ENCODE measurements at regions not wholly inside any gene's neighbourhood (a gene's known extent, or its start where the extent isn't known, plus 50 kb on each side); places are given as distances from the start of the nearest gene placed in this dataset.

DNA sequence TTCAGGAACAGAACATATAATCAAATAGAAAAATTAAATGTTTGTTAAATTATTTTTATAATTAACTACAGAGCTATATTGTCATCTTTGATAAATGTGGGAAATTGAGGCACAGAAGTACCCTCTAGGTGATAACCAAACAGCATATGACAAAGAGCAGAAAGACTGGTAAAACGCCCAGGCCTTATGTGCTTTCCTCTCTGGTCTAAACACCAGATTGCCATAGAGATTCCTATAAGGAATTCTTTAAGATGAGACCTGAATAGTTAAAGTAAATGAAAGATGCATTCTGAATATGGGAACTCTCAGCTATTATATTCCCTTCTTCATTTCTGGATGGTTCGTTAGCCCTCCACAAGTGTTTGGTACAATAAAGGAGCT, 140.0 kb upstream of the SOX5 start:
- TF ChIP-seq EZH2 (IDR thresholded peaks at IDR 0.05; ENCODE audit: insufficient read depth, low read length): no peak
- TF ChIP-seq, protein P1, sequence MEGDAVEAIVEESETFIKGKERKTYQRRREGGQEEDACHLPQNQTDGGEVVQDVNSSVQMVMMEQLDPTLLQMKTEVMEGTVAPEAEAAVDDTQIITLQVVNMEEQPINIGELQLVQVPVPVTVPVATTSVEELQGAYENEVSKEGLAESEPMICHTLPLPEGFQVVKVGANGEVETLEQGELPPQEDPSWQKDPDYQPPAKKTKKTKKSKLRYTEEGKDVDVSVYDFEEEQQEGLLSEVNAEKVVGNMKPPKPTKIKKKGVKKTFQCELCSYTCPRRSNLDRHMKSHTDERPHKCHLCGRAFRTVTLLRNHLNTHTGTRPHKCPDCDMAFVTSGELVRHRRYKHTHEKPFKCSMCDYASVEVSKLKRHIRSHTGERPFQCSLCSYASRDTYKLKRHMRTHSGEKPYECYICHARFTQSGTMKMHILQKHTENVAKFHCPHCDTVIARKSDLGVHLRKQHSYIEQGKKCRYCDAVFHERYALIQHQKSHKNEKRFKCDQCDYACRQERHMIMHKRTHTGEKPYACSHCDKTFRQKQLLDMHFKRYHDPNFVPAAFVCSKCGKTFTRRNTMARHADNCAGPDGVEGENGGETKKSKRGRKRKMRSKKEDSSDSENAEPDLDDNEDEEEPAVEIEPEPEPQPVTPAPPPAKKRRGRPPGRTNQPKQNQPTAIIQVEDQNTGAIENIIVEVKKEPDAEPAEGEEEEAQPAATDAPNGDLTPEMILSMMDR (IDR thresholded peaks at IDR 0.05; ENCODE audit: insufficient read depth, low read depth, low read length): no peak
- DNase-seq (ENCODE audit: low read depth) (no peak), FAIRE-seq (no peak)

DNA sequence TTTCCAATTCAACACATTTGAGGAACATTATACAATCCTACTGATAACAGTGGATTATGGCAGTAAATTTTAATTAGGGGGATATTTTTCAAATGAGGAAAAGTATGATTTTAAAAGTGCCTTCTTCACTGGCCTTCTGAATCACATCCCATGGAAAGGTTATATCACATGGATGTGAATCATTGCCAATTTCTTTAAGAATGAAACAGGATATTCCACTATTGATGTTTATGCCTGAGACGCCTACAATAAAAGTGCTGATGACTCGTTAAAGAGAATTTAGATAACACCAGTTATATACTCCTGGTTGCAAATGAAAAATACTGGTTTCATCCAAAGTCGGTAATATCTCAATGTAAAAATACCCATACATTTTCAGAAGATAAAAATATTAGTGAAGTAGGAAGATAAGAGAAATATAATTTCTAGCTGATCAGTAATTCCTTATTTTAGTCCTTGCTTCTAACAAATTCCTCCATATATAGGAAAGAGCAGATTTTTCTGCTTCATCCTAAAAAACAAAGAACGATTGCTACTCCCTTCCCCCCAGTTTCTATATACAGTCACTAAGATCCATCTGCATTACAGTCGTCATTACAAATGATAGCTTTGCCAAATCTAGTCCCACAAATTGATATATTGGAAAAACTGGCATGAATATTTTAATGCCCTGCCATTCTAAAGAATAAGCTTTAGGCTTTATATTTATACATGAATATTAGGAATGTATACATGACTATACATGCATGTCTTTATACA, 139.5 kb upstream of the SOX5 start:
- FAIRE-seq: no peak

More for the DNA sequence above, 140.0 kb upstream of the SOX5 start:
- Histone ChIP-seq H4K20me1 (ENCODE audit: insufficient read depth, low read length) (no peaks in the 10 kb centered on the region), H3K27ac (ENCODE audit: low read depth, low read length) (no peak overlapping the region), H3K9ac (ENCODE audit: low read length) (no peak overlapping the region), H3K36me3 (ENCODE audit: insufficient read depth, low read length) (no peaks in the 10 kb centered on the region), H3K9me3 (ENCODE audit: insufficient read depth, low read depth, low read length) (no peaks in the 10 kb centered on the region), H3K4me1 (ENCODE audit: insufficient read depth, low read length) (no peaks in the 10 kb centered on the region), H2AFZ (ENCODE audit: low read depth, low read length) (no peak overlapping the region), H3K4me3 (ENCODE audit: insufficient read depth, low read depth, low read length) (no peak overlapping the region), H3K79me2 (ENCODE audit: insufficient read depth, low read length) (no peaks in the 10 kb centered on the region), H3K4me2 (ENCODE audit: low read length) (no peak overlapping the region), H3K27me3 (ENCODE audit: insufficient read depth, low read length) (no peaks in the 10 kb centered on the region)
- H3K4me1 Mint-ChIP-seq (ENCODE audit: low read depth, unreplicated experiment): no peaks in the 10 kb centered on the region
- no peak overlapping the region for H3K27ac Mint-ChIP-seq (ENCODE audit: unreplicated experiment)
- H3K27me3 Mint-ChIP-seq (ENCODE audit: low read depth, unreplicated experiment): no peaks in the 10 kb centered on the region
- no peaks in the 10 kb centered on the region for H3K9me3 Mint-ChIP-seq (ENCODE audit: unreplicated experiment)
- no peaks in the 10 kb centered on the region for H3K36me3 Mint-ChIP-seq (ENCODE audit: low read depth, unreplicated experiment)
- H3K4me3 Mint-ChIP-seq (ENCODE audit: unreplicated experiment): no peak overlapping the region

DNA sequence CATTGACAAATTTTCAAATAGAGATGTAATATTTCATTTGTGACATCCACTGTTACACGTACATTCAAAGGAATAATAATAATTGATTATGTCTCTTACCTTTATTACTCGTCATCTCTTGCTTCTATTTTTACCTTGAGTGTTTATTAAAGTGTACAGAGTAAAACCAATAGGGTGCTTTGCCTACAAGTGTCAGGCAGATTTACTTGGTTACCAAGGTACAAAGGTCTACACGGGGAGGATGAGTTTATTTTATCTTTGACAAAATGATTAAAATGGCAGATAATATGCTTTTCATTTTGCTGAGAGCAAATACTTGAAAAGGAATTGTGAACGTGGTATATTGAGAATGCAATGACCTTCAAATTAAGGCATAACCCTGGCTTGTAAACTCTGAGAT, 137.8 kb upstream of the SOX5 start:
- no peaks in the 10 kb centered on the region for H3K9me3 ChIP-seq (ENCODE audit: insufficient read depth, low read depth, low read length)
- no peak overlapping the region for H2AFZ ChIP-seq (ENCODE audit: low read depth, low read length)
- no peaks in the 10 kb centered on the region for H4K20me1 ChIP-seq (ENCODE audit: insufficient read depth, low read length)
- H3K4me3 ChIP-seq (ENCODE audit: insufficient read depth, low read depth, low read length): no peak overlapping the region
- Mint-ChIP-seq H3K9me3 (ENCODE audit: unreplicated experiment) (no peaks in the 10 kb centered on the region), H3K27me3 (ENCODE audit: low read depth, unreplicated experiment) (no peaks in the 10 kb centered on the region), H3K36me3 (ENCODE audit: low read depth, unreplicated experiment) (no peaks in the 10 kb centered on the region), H3K4me3 (ENCODE audit: unreplicated experiment) (no peak overlapping the region), H3K4me1 (ENCODE audit: low read depth, unreplicated experiment) (no peaks in the 10 kb centered on the region), H3K27ac (ENCODE audit: unreplicated experiment) (no peak overlapping the region)
- FAIRE-seq: no peak
- H3K4me2 ChIP-seq (ENCODE audit: low read length): no peak overlapping the region
- H3K4me1 ChIP-seq (ENCODE audit: insufficient read depth, low read length): no peaks in the 10 kb centered on the region
- H3K36me3 ChIP-seq (ENCODE audit: insufficient read depth, low read length): no peaks in the 10 kb centered on the region
- H3K27me3 ChIP-seq (ENCODE audit: insufficient read depth, low read length): no peaks in the 10 kb centered on the region
- no peak overlapping the region for H3K27ac ChIP-seq (ENCODE audit: low read depth, low read length)
- no peaks in the 10 kb centered on the region for H3K79me2 ChIP-seq (ENCODE audit: insufficient read depth, low read length)
- DNase-seq (ENCODE audit: low read depth): no peak
- no peak overlapping the region for H3K9ac ChIP-seq (ENCODE audit: low read length)
- TF ChIP-seq, protein P1 (IDR thresholded peaks at IDR 0.05; ENCODE audit: insufficient read depth, low read depth, low read length): no peak
- TF ChIP-seq EZH2 (IDR thresholded peaks at IDR 0.05; ENCODE audit: insufficient read depth, low read length): no peak

More for the DNA sequence above, 139.5 kb upstream of the SOX5 start:
- TF ChIP-seq, protein P1 (IDR thresholded peaks at IDR 0.05; ENCODE audit: insufficient read depth, low read depth, low read length): no peak
- Histone ChIP-seq H3K9ac (ENCODE audit: low read length) (no peak overlapping the region), H3K4me1 (ENCODE audit: insufficient read depth, low read length) (no peaks in the 10 kb centered on the region), H4K20me1 (ENCODE audit: insufficient read depth, low read length) (no peaks in the 10 kb centered on the region), H3K9me3 (ENCODE audit: insufficient read depth, low read depth, low read length) (no peaks in the 10 kb centered on the region), H3K27ac (ENCODE audit: low read depth, low read length) (no peak overlapping the region), H3K79me2 (ENCODE audit: insufficient read depth, low read length) (no peaks in the 10 kb centered on the region), H3K4me2 (ENCODE audit: low read length) (no peak overlapping the region), H3K4me3 (ENCODE audit: insufficient read depth, low read depth, low read length) (no peak overlapping the region), H2AFZ (ENCODE audit: low read depth, low read length) (no peak overlapping the region), H3K36me3 (ENCODE audit: insufficient read depth, low read length) (no peaks in the 10 kb centered on the region), H3K27me3 (ENCODE audit: insufficient read depth, low read length) (no peaks in the 10 kb centered on the region)
- Mint-ChIP-seq H3K9me3 (ENCODE audit: unreplicated experiment) (no peaks in the 10 kb centered on the region), H3K27ac (ENCODE audit: unreplicated experiment) (no peak overlapping the region), H3K4me1 (ENCODE audit: low read depth, unreplicated experiment) (no peaks in the 10 kb centered on the region), H3K4me3 (ENCODE audit: unreplicated experiment) (no peak overlapping the region), H3K36me3 (ENCODE audit: low read depth, unreplicated experiment) (no peaks in the 10 kb centered on the region), H3K27me3 (ENCODE audit: low read depth, unreplicated experiment) (no peaks in the 10 kb centered on the region)
- no peak for DNase-seq (ENCODE audit: low read depth)
